HG03469 (cell line): ENCODE measurements at regions not wholly inside any gene's neighbourhood (a gene's known extent, or its start where the extent isn't known, plus 50 kb on each side); places are given as distances from the start of the nearest gene placed in this dataset.

Experiments
- ATAC-seq: cut with Tn5 transposase; IDR thresholded peaks from one replicate; pipeline ENCODE4 v1.9.1; 2021; ENCODE audit warnings: mild to moderate bottlenecking, moderate library complexity, moderate number of reproducible peaks; ENCODE audit not compliant: unreplicated experiment

DNA sequence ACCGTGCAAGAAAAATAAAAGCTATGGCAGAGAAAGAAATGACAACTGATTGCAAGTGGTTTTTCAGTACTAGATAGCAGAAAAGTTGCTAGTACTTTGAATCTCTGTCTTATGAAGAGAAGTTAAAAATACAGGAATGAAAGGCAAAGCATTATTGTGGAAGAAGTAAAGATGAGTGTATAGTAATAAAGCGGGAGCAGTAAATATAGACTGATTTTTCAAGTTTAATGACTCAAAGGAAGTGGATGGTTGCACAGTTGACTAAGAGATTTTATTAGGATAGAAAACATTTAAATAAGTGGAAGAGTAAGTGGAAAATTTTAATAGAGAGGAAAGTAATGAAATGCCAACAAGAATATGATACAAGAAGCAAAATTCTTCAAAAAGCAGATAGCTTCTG is 1076.1 kb upstream of the CADM2 start:
- ATAC-seq: no peak

DNA sequence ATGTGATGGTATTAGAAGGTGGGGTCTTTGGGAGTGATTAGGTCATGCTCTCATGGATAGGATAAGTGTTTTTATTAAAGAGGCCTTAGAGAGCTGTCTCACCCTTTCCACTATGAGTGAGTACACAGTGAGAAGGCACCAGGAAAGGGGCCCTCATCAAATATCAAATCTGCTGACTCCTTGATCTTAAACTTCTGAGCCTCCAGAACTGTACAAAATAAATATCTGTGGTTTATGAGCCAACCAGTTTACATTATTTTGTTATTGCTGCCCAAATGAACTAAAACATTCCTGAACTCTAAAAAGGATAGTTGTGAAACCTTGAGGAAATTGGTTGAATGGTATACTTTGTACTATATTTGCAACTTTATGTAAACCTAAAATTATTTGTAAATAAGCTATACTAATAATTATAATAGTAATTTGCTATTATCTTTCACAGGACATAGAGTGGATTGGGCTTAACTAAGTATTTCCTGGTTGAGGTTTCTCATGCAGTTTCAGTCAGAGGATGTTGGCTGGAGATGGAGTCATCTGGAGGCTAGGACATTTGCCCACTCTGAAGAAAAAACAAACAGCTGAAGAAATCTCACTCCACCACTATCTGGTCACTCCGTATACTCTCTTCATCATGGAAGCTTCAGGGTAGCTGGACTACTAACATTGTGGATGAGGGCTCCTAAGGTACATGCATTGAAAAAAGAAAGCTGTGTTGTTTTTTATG is 1068.6 kb upstream of the CADM2 start:
- no peak for ATAC-seq

DNA sequence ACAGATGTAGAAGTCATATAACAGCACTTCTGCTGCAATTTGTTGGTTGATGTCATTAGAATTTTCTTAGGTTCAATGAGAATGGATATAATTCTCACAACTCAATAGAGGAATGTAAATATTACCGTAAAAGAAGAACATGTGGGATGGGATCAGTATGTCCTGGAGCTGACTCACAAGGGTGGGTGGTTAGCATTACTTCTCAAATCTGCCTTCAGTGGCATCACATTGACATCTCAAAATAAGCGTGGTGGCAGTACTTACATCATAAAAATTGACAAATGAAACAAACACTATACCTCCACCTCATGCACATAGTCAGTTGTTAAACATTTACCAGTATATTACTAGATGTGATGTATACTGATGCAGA is 1068.0 kb upstream of the CADM2 start:
- ATAC-seq: no peak

DNA sequence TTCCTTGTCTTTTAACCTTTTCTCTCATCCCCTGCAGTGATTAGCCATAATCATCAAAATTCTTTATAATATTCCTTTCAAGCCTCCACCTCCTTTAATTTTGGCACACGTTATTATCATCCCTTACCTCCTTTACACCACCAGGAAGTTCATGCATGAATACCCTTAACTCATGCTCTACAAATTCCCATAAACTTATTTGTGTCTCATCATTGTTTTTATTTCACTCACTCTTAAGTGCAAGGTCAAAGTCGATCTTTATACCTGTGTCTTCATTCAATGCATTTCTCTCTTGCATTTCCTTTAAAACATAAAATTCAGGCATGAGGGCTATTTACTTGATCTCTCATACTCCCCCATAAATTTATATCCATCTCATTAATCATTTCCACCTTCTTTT is 1064.6 kb upstream of the CADM2 start:
- ATAC-seq: no peak

DNA sequence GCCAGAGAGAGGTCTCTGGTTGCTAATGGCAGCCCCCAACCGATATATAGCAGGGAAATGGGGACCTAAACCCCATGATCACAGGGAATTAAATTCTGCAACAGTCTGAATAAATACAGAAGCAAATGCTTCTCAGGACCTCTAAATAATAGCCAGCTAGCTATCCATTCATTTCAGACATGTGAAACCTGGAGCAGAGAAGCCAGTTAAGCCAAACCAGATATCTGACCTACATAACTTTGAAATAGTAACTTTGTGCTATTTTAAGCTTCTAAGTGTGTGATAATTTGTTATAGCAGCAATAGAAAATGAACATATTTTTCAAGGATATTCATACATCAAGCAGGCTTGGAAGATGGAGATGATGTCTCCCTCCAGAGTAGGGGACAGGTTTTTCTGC is 1062.9 kb upstream of the CADM2 start:
- no peak for ATAC-seq

DNA sequence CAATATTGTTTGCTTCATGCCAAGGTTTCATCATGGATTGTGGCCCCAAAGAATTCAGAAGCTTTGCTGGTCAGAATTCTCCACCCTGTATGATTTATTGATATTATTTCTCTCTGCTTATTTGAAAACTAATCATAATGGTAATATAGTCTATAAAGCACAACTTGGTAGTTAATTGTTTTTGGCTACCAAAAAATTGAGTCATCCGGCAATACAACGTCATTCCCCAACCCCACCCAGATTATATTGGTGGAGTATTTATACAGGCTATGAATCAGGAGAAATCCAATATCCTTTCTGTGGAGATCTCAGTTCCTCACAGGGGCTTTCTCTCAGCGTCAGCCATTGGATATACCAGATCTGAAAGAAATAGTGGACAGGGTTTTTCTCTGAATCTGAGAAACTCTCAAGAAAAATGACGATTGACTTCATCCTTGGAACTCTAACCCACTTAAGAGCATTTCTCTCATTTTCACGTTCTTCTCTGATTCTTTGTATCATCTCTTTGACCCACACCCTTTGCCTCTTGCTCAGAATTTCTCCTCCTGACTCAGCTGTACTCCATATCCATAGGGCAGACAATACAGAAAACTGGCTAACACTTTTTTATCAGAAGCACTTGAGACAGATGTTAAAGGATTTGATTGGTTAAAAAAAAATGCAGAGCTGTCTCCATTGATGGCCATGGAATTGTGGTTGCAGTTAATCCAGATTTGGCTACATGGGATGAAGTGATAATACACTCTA is 1055.8 kb upstream of the CADM2 start:
- ATAC-seq: no peak

DNA sequence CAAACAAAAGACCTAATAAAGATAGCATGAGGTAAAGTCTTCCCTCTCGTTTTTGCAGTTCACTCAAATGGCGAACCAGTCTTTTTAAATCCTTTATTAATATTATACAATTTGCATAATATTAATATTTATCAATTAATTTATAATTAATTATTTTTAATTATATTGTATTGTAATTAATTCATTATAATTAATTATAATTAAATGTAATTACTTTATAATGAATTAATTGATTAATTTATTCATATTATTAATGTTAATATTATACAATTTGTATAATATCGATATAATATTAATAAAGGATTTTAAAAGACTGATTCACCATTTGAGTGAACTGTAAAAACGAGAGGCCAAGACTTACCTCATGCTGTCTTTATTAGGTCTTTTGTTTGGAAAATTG is 1045.4 kb upstream of the CADM2 start:
- ATAC-seq: no peak

DNA sequence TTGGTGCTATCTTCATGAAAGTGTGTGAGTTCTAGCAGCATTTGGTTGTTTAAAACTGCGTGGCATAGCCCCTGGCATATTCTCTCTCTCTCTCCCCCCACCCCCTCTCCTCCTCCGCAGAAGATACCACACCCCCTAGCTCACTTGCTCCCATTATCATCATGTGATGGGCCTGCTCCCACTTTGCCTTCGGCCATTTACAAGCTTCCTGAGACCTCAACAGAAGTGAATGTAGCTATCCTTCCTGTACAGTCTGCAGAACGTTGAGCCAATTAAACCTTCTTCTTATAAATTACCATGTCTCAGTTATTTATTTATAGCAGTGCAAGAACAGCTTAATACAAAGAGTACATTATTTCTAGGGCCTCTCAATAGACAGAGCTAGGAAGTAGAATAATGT is 1032.5 kb upstream of the CADM2 start:
- no peak for ATAC-seq

DNA sequence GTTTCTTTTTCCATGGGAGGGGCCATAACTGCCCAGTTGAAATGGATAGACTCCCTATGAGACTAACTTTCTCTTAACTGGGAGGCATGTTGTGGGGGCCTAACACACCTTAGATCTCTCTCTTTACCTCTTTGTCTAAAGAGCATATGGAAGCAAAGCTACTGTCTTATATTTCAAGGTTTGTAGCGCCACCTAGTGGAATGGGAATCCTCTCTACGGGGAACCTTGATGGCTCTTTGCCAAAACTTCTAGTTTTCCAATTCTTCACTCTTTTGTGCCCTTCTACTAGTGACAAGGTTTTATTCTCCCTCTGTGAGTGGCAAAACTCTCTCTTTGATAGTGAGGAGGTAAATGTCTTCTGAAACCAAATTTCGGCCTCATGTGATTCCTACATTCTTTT is 1030.4 kb upstream of the CADM2 start:
- no peak for ATAC-seq

DNA sequence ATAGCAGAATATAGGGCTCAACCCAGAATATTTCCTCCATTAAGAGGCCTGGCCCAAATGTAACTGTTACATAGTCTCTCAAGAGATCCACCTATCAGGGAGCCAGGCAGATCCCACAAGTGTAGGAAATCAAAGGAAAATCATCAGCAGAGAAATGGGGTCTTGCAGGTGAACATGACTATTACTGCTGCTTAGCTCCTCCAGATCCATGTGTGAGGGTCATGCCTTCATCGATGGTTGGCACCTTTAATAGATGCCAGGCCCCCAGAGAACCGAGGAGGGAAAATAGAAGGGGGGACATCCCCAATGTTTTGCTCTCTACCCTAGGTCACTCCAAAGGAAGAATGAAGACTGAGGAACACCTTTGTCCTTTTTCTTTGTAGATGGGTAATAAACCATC is 1029.9 kb upstream of the CADM2 start:
- ATAC-seq: no peak

DNA sequence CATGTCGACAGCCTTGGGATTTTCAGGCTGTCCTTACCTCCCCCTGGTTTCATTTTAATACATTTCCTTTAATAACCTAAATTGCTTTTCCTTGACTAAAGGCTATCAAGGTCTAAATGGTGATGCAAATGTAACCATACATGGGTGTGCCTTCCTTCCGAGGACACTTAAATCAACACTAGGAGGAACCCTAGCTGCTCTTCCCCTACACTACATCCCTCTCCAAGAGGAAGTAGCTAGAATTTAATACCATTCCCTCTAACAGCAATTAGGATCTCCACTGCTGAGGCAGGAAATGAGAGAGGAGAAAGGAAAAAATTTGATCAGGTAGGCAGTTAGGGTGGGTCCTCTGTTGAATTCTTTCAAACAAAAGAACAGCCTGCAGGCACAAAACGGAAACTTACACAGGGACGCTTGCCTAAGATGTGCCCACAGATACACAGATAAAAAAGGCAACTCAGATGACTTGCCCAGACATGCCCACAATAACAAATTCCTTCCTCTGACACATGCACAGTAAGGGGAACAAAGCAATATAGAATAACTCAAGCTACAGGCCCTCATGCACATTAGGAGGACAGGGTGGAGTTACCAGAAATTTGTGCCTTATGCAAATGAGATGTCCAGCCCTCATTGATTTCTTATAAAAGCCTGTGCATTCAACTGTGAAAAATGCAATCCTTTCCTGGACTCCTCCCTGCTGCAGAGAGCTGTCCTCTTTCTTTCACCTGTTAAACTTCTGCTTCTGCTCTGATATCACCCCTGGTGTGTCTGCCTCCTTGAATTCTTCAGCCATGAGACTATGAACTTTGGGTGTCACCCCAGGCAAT is 1024.4 kb upstream of the CADM2 start:
- peak; percentile 55 for ATAC-seq

DNA sequence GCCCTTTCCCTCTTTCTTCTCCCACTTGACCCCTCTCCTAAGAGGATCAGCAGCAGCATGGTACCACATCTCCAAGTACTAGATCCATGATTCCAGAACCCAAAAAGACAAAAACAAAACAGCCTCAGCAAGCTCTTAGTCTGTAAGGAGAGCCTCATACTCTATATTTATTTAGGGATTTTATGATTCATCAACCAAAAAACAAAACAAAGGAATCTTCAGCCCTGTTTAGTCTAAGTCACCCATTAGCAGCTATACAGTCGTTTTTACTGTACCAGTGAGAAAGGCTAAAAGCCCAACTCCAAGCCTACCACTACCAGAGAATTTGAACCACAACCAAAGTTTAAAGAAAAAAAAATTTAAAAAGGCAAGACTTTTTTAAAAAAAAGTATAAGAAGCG is 1020.3 kb upstream of the CADM2 start:
- ATAC-seq: no peak

DNA sequence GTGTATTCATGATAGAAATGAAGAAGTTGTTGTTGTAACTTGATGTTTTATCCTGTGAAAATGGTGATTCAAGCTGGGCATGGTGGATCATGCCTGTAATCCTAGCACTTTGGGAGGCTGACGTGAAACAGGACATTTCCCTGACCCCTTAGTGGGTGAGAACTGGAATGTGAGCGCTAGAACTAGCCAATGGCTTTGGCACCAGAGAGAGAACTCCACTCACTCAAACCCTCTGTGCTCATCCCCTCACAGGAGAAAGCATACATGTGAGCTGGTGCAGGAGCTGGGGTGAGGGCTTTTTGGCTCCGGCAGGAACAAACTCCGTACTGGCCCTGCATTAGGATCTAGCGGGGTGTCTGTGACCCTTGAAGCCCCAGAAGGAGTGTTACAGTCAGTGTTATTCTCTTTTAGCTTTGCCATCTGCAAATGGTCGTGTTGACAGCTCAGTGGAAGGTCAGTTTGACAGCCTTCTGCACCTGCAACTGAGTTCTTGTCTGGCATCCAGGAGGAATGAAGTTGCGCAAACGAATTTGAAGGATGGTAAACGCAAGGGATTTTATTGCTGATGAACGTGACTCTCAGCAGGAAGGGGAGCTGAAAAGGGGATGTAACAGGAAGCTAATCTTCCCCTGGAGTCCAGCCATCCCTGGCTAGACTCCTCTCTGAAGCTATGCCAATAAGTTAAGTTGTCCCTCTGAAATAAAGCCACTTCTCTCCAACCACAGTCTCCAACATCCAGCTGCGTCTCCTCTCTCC is 1016.6 kb upstream of the CADM2 start:
- ATAC-seq: no peak

DNA sequence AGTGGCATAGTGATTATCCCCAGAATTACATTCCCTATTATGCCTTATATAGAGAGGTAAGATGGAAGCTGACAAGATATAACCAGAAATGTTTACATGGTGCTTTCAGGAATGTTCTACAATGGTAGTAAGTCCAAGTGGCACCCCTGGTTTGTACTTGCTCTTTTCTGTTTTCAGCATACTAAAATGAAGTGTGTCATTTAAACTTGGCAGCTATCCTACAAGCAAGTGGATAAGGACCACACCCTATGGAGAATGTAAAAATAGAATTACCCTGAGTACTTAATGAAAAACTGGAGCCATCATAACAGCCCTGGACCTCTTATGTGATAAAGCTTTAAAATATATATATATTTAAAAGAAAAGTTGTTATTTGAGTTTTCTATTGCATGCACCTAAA is 1012.7 kb upstream of the CADM2 start:
- ATAC-seq: no peak

DNA sequence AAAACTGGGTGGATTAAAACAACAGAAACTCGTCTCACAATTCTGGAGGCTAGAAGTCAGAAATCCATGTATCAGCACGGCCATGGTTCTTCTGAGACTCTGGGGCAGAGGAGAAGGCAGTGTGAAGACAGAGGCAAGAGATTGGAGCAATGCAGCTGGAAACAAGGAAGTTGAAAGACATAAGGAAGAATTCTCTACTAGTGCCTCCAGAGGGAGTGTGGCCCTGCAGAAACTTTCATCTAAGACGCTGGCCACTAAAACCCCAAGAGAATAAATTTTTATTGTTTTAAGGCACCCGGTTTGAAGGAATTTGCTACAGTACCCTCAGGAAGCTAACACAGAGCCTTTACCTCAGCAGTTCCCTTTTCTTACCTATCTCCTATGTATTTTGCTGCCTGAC is 1012.2 kb upstream of the CADM2 start:
- no peak for ATAC-seq

DNA sequence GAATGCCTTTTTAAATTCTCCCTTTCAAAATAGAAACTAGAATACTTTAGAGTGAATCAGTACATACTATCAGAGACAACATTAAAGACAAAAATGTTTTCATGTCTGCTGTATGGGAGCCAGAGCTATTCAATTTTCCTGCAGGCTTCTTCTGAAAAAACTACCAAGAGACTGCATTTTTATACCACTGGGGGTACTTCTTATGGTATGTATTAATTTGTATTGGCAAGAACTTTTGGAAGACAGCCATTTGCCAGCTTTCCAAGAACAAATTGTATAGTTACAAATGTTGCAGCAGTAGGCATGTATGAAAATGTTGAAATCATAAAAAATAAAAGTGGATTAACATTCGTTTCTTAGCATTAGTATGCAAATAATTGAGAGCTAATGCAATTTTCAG is 1010.0 kb upstream of the CADM2 start:
- ATAC-seq: no peak

DNA sequence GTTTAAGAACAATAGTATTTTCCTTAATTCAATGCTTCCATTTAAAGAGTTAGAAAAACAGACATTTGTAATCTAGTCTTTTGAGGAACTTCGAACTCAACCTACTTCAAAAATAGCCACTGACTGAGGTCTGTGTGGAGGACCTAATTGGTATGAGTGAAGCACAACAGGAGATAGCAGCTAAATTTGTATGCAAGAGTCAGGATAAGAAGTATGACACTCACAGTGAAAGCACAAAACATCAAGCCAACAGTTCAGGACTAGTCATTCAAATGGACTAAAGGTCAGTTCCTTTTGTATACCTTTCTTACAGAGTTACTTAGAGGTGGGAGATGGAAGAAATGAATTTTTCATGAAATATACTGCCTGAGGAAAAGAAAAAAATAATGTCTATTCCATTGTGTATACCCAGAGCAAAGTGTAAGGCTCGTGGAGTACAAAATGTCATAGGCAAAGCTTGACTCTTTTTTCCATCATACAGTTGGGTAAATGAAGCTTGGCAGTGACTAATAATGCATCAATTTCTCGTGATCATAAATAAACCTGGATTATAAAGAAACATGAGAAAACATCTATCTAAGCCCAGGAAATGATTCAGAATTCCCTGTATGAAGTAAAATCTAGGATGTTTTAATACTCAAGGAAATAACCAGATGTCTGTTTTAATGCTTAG is 1005.2 kb upstream of the CADM2 start:
- no peak for ATAC-seq

DNA sequence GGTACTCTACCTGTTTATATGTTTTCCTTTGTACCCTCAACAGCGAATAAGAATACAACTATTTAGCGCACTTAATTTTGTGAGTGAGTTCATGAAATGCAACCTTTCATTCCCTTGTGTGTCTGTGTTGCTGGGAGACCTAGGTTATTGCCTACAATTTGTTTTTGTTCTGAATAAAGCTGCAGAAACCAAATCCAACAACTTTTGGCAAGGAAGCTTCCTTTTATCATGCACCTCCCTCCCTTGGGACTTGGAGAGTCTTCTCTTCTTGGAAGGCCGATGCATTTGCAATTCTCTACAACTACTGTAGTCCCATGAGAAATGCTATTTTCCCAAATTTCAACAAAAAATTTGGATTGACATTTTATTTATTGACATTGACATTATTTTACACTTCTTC is 1002.4 kb upstream of the CADM2 start:
- no peak for ATAC-seq

DNA sequence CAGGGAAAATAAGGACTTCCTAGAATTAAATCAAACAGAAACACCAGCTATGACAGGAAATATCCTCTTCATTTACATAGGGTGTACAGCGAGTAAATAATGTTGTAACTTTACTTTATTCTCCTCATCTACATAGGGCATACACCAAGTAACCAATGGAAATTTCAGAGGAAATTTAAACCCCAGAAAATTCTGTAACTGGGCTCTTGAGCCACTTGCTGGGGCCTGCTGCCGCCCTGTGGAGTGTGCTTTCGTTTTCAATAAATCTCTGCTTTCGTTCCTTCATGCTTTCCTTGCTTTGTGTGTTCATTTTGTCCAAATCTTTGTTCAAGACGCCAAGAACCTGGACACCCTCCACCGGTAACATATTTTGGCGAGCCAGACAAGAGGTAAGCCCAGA is 990.4 kb upstream of the CADM2 start:
- ATAC-seq: no peak

DNA sequence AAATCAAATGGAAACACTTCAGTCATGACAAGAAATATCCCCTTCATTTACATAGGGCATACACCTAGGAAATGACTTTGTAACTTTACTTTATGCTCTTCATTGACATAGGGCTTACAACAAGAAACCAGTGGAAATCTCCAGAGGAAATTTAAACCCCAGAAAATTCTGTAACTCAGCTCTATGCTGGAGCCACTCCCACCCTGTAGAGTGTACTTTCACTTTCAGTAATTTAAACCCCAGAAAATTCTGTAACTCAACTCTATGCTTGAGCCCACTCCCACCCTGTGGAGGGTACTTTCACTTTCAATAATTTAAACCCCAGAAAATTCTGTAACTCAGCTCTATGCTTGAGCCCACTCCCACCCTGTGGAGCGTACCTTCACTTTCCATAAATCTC is 987.1 kb upstream of the CADM2 start:
- no peak for ATAC-seq

DNA sequence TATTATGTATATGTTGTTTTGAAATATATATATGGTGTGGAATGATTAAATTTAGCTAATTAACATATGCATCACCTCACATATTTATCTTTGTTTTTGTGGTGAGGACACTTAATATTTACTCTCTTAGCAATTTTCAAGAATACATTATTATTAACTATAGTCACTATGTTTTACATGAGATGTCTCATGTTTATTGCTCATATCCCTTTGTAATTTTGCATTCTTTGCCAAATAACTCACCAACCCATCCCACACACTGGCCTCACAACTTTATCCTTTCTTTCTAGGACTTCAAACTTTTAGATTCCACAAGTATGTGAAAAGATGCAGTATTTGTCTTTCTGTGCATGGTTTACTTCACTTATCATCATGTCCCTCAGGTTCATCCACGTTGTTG is 950.2 kb upstream of the CADM2 start:
- no peak for ATAC-seq
